K562 (cell line): ENCODE measurements at regions not wholly inside any gene's neighbourhood (a gene's known extent, or its start where the extent isn't known, plus 50 kb on each side); places are given as distances from the start of the nearest gene placed in this dataset.

Experiments used
- ATAC-seq: fragments of 200-7000 bp; cut with Tn5 transposase; 3 replicates; pipeline ENCODE4 v1.9.1; 2020; ENCODE audit warnings: moderate library complexity
- BruUV-seq: library from RNA; stranded (reverse); fragments of 400-500 nt; replicated peaks from 2 replicates; lab custom pipeline; 2021; lab: Mats Ljungman, UMichigan
- CTCF ChIA-PET: fragments of 300-600 bp; formaldehyde crosslinking; extraction: SDS; loops from one replicate; lab custom pipeline; 2021; ENCODE audit warnings: low intra/inter-chr PET ratio; lab: Yijun Ruan, JAX
- POLR2A ChIA-PET: fragments of 300-600, 350-650 bp; sonication (Branson Sonifier 250); formaldehyde crosslinking; extraction: SDS; loops from one replicate; lab custom pipeline; 2021; ENCODE audit warnings: antibody characterized with exemption, inconsistent platforms; lab: Yijun Ruan, JAX
- DNase-seq, 4 experiments: peaks; one replicate each; pipeline versions ENCODE4 v3.0.0 to v3.0.0-alpha.2; 2011 to 2018; ENCODE audit warnings: low spot score in 3 of 4, mixed read lengths in 3 of 4; ENCODE audit errors: extremely low read depth in 1 of 4
- FAIRE-seq: peaks from 2 replicates; lab custom pipeline; 2011; peaks lifted over from hg19 to GRCh38; lab: Jason Lieb, UNC
- H2AFZ ChIP-seq: 2 replicates; pipeline ENCODE4 v1.6.0; 2011; ENCODE audit warnings: low read depth, low read length, control low read depth, inconsistent platforms
- H3K27ac ChIP-seq: fragments of 200-600 bp; 3 replicates; pipeline ENCODE4 v1.8.0; 2011; ENCODE audit warnings: low read depth, mild to moderate bottlenecking, control low read depth, inconsistent platforms, low read length, moderate library complexity, mixed read lengths; ENCODE audit errors: extremely low read depth
- H3K27me3 ChIP-seq, 2 experiments: fragments of 300-600 bp in 1 of 2; 2 replicates in 1 of 2; 3 replicates in 1 of 2; pipeline versions ENCODE4 v1.6.0 to v1.8.0; 2011; ENCODE audit warnings: inconsistent platforms in 2 of 2, low read length in 2 of 2, mild to moderate bottlenecking in 1 of 2, mixed read lengths in 1 of 2, moderate library complexity in 1 of 2; ENCODE audit not compliant: control insufficient read depth in 2 of 2, insufficient read depth in 2 of 2
- H3K36me3 ChIP-seq: fragments of 300-600 bp; 3 replicates; pipeline ENCODE4 v1.8.0; 2011; ENCODE audit warnings: mild to moderate bottlenecking, low read length, inconsistent platforms; ENCODE audit not compliant: control insufficient read depth, insufficient read depth
- H3K4me1 ChIP-seq, 2 experiments: fragments of 200-600 bp in 1 of 2; replicated peaks in 1 of 2; 2 replicates in 1 of 2; 3 replicates in 1 of 2; pipeline versions ENCODE4 v1.5.1 to v1.8.0; 2011; ENCODE audit warnings: inconsistent platforms in 2 of 2, low read length in 2 of 2, mild to moderate bottlenecking in 1 of 2, mixed read lengths in 1 of 2, moderate library complexity in 1 of 2; ENCODE audit not compliant: control insufficient read depth in 2 of 2, insufficient read depth in 2 of 2
- H3K4me2 ChIP-seq: 2 replicates; pipeline ENCODE4 v1.6.1; 2011; ENCODE audit warnings: low read length, control low read depth, inconsistent platforms, mixed read lengths; ENCODE audit not compliant: insufficient read depth
- H3K4me3 ChIP-seq: fragments of 200-600 bp; sonication (generic), shearing (Covaris generic); 2 replicates; pipeline ENCODE4 v1.5.1; 2016; ENCODE audit warnings: control low read depth, inconsistent platforms
- H3K79me2 ChIP-seq: fragments of 200-600 bp; 3 replicates; pipeline ENCODE4 v1.8.0; 2011; ENCODE audit warnings: low read length, inconsistent platforms; ENCODE audit not compliant: control insufficient read depth, insufficient read depth
- H3K9ac ChIP-seq, 2 experiments: 2 replicates each; pipeline versions ENCODE4 v1.6.0 to v1.6.1; 2011; ENCODE audit warnings: low read depth in 2 of 2, low read length in 2 of 2, control low read depth in 1 of 2, inconsistent platforms in 1 of 2, mild to moderate bottlenecking in 1 of 2, mixed read lengths in 1 of 2; ENCODE audit not compliant: insufficient read depth in 1 of 2
- H3K9me1 ChIP-seq: one replicate; pipeline ENCODE4 v1.6.0; 2011; ENCODE audit warnings: inconsistent platforms, mild to moderate bottlenecking, low read length, moderate library complexity; ENCODE audit not compliant: control insufficient read depth, insufficient read depth
- H3K9me3 ChIP-seq: replicated peaks from 2 replicates; pipeline ENCODE4 v1.5.1; 2011; ENCODE audit warnings: low read depth, low read length, inconsistent platforms; ENCODE audit not compliant: control insufficient read depth, insufficient read depth
- H4K20me1 ChIP-seq: replicated peaks from 2 replicates; pipeline ENCODE4 v1.6.1; 2011; ENCODE audit warnings: low read length, inconsistent platforms, mixed read lengths; ENCODE audit not compliant: control insufficient read depth, insufficient read depth
- ATF4 ChIP-seq: fragments of 450-650 bp; formaldehyde crosslinking; IDR thresholded peaks from 2 replicates; pipeline ENCODE4 v1.4.0; 2022; ENCODE audit warnings: mild to moderate bottlenecking, moderate library complexity
- FOXJ3 ChIP-seq: sonication (generic); formaldehyde crosslinking; IDR thresholded peaks from 2 replicates; pipeline ENCODE4 v1.4.0; 2020; ENCODE audit warnings: mild to moderate bottlenecking, missing genetic modification reagents
- KLF6 ChIP-seq: fragments of 250-450 bp; sonication (Bioruptor Pico); IDR thresholded peaks from 2 replicates; pipeline ENCODE4 v1.4.0; 2020; ENCODE audit warnings: mild to moderate bottlenecking, moderate library complexity, borderline replicate concordance
- MYBL2 ChIP-seq, 2 experiments: fragments of 450-650 bp in 1 of 2; sonication (generic) in 1 of 2; formaldehyde crosslinking in 1 of 2; IDR thresholded peaks; 2 replicates each; pipeline versions ENCODE4 v1.6.1 to v1.8.1; 2017 to 2022; ENCODE audit warnings: borderline replicate concordance in 1 of 2, inconsistent platforms in 1 of 2, low read depth in 1 of 2, mild to moderate bottlenecking in 1 of 2, missing genetic modification reagents in 1 of 2, moderate library complexity in 1 of 2
- NFIC ChIP-seq: fragments of 450-650 bp; IDR thresholded peaks from 2 replicates; pipeline ENCODE4 v1.6.1; 2017; ENCODE audit warnings: mild to moderate bottlenecking, inconsistent platforms
- NR3C1 ChIP-seq: sonication (generic); formaldehyde crosslinking; IDR thresholded peaks from 2 replicates; pipeline ENCODE4 v1.8.1; 2022; ENCODE audit warnings: missing genetic modification reagents
- PHB ChIP-seq: fragments of 250-450 bp; sonication (Bioruptor Pico); IDR thresholded peaks from 2 replicates; pipeline ENCODE4 v1.5.0; 2021
- WGBS: fragments of 100-300 bp; shearing (Covaris generic); methylation state at CpG from one replicate; pipeline ENCODE4 v1.1.6; 2016; ENCODE audit warnings: low coverage, mixed read lengths; ENCODE audit not compliant: insufficient coverage; ENCODE audit errors: missing lambda C conversion rate; 5-methylcytosine and 5-hydroxymethylcytosine counted together
- in situ Hi-C: fragments of 300-500 bp; cut with MboI; formaldehyde crosslinking; loops from 4 replicates; pipeline ENCODE4 v1.15.0; 2018; ENCODE audit warnings: inconsistent platforms, mixed read lengths
- intact Hi-C: fragments of 100-400 bp; cut with micrococcal nuclease; formaldehyde crosslinking; loops from 2 replicates; pipeline ENCODE4 v1.14.2; 2022

GRCh38 chr2:46849046-46849715 is 66.4 kb downstream of the MCFD2 start:
- intact Hi-C loops (loop anchor here (1.0 kb wide), 1 partner anchor 27 kb away; no protein-coding TSS in a partner anchor), in situ Hi-C loops (no loop called here)
- CTCF ChIA-PET: no interaction called here
- DNase-seq (peak; percentile 35 to 50 (median 39)), FAIRE-seq (no peak), ATAC-seq (peak; percentile 18; the same call in 2 of the 3 replicates)
- no peaks in the 10 kb centered on the region for H3K36me3 ChIP-seq
- POLR2A ChIA-PET: interaction anchor here (1.1 to 1.7 kb wide), 3 partner anchors 9 to 10 kb away, joined by 3 to 7 read pairs (median 6); no protein-coding TSS in a partner anchor
- H3K9me1 ChIP-seq: no peaks in the 10 kb centered on the region
- TF ChIP-seq FOXJ3 (CRISPR knock-in tag) (no peak), MYBL2 (IDR thresholded peaks at IDR 0.05; ENCODE audit: low read depth) (no peak), MYBL2 (CRISPR knock-in tag; IDR thresholded peaks at IDR 0.05; ENCODE audit: borderline replicate concordance) (no peak), NFIC (peak; percentile 4; the same call in 1 of the 2 replicates), NR3C1 (CRISPR knock-in tag) (no peak)
- H3K27me3 ChIP-seq: no peaks in the 10 kb centered on the region; a peak in 1 of 5 replicates
- no TSS peak for BruUV-seq
- H4K20me1 ChIP-seq: no peaks in the 10 kb centered on the region
- peak overlapping the region; percentile 66 for H3K4me2 ChIP-seq
- WGBS: 14% methylated on average over 7 of the region's 7 CpGs
- H3K4me3 ChIP-seq: no peak overlapping the region
- H3K9me3 ChIP-seq: no peaks in the 10 kb centered on the region
- peak overlapping the region; percentile 53 to 82; a peak in 2 of 4 replicates for H3K9ac ChIP-seq
- peaks cover 40 to 47% of the 10 kb centered on the region in 2 experiments for H3K4me1 ChIP-seq
- peak overlapping the region; percentile 61 for H3K27ac ChIP-seq
- H3K79me2 ChIP-seq: no peaks in the 10 kb centered on the region
- peak overlapping the region; percentile 88 for H2AFZ ChIP-seq

GRCh38 chr2:46848447-46848846 is 67.2 kb downstream of the MCFD2 start:
- intact Hi-C loops: no loop called here
- no peaks in the 10 kb centered on the region for H3K9me1 ChIP-seq
- DNase-seq (no peak), FAIRE-seq (no peak), ATAC-seq (no peak)
- no peaks in the 10 kb centered on the region for H3K79me2 ChIP-seq
- peak overlapping the region in 1 of 2 experiments; percentile 39; a peak in 1 of 4 replicates for H3K9ac ChIP-seq
- WGBS: 27% methylated on average over 5 of the region's 5 CpGs
- H3K36me3 ChIP-seq: no peaks in the 10 kb centered on the region
- no peaks in the 10 kb centered on the region; a peak in 1 of 5 replicates for H3K27me3 ChIP-seq
- BruUV-seq: no TSS peak
- H3K4me2 ChIP-seq: no peak overlapping the region
- CTCF ChIA-PET: no interaction called here
- H2AFZ ChIP-seq: peak overlapping the region; percentile 68
- H4K20me1 ChIP-seq: no peaks in the 10 kb centered on the region
- H3K9me3 ChIP-seq: no peaks in the 10 kb centered on the region
- H3K4me1 ChIP-seq: peaks cover 40 to 47% of the 10 kb centered on the region in 2 experiments
- no peak overlapping the region for H3K4me3 ChIP-seq
- in situ Hi-C loops: no loop called here
- POLR2A ChIA-PET: interaction anchor here (0.6 to 1.7 kb wide), 5 partner anchors 9 to 191 kb away, joined by 3 to 7 read pairs (median 3); no protein-coding TSS in a partner anchor
- H3K27ac ChIP-seq: no peak overlapping the region
- TF ChIP-seq PHB (CRISPR knock-in tag) (no peak), KLF6 (no peak), ATF4 (CRISPR knock-in tag) (no peak)
